Ovary (tissue), 7 donors: ENCODE measurements at regions not wholly inside any gene's neighbourhood (a gene's known extent, or its start where the extent isn't known, plus 50 kb on each side); places are given as distances from the start of the nearest gene placed in this dataset.

Experiments used
- DNase-seq, 5 donors: peaks; one replicate each; pipeline ENCODE4 v3.0.0-alpha.2; 2019 to 2020
- H3K27ac ChIP-seq, 2 donors: fragments of 200-600 bp; one replicate each; pipeline versions ENCODE4 v1.5.1 to v1.8.0; 2019 to 2022
- H3K27me3 ChIP-seq: fragments of 200-600 bp; one replicate; pipeline ENCODE4 v1.8.0; 2022
- H3K36me3 ChIP-seq: fragments of 200-600 bp; sonication (generic); one replicate; pipeline ENCODE4 v1.5.1; 2019
- H3K4me1 ChIP-seq: one replicate; pipeline ENCODE4 v1.8.1; 2013; ENCODE audit warnings: mild to moderate bottlenecking, moderate library complexity; ENCODE audit not compliant: insufficient read depth
- H3K4me3 ChIP-seq: fragments of 200-600 bp; sonication (generic); one replicate; pipeline ENCODE4 v1.5.1; 2017
- H3K9me3 ChIP-seq, 2 donors: fragments of 200-600 bp in 1 of 2; sonication (generic) in 1 of 2; one replicate each; pipeline versions ENCODE4 v1.5.1 to v1.8.1; 2013 to 2019; ENCODE audit warnings: mild to moderate bottlenecking in 1 of 2, moderate library complexity in 1 of 2
- CTCF ChIP-seq, 3 donors: fragments of 450-650 bp in 2 of 3; fragments of 200-600 bp in 1 of 3; IDR thresholded peaks; one replicate each; pipeline versions ENCODE4 v1.5.1 to v1.8.0; 2016 to 2022; ENCODE audit warnings: antibody characterized with exemption in 3 of 3, mild to moderate bottlenecking in 1 of 3
- EP300 ChIP-seq: sonication (generic); formaldehyde crosslinking; IDR thresholded peaks from one replicate; pipeline ENCODE4 v1.6.1; 2017; ENCODE audit warnings: antibody characterized with exemption
- POLR2A ChIP-seq: fragments of 450-650 bp; IDR thresholded peaks from one replicate; pipeline ENCODE4 v1.6.1; 2017; ENCODE audit warnings: antibody characterized with exemption, mild to moderate bottlenecking, moderate library complexity
- WGBS, 3 donors: extraction: QIAGEN DNeasy Blood & Tissue Kit in 1 of 3; methylation state at CpG; one replicate each; pipeline versions ENCODE4 v1.1.5 to v1.1.7; 2013 to 2017; 5-methylcytosine and 5-hydroxymethylcytosine counted together
- intact Hi-C, 4 donors: fragments of 100-400 bp; cut with DNase I; formaldehyde crosslinking; loops; one replicate each; pipeline versions ENCODE4 v1.11.0 to v1.15.1; 2022 to 2023
- donor health status: DM: no; HTN: no; CAD: no; lungs with moderate emphysema.
- donor health status: DM: no; HTN: no; CAD: no.
- donor health status: Bipolar disorder and iron deficiency.
- donor health status: DM: no; HTN: no; CAD: no.
- donor health status: DM: yes; HTN: yes; CAD: no.

GRCh38 chr6:102895683-102896082, 1502.2 kb downstream of the GRIK2 start:
- Histone ChIP-seq H3K27ac (no peak overlapping the region), H3K4me1 (no peaks in the 10 kb centered on the region), H3K9me3 (no peaks in the 10 kb centered on the region), H3K27me3 (no peaks in the 10 kb centered on the region), H3K4me3 (no peak overlapping the region), H3K36me3 (no peaks in the 10 kb centered on the region)
- TF ChIP-seq POLR2A (no peak), CTCF (IDR thresholded peaks at IDR 0.05) (no peak), EP300 (no peak)
- intact Hi-C loops, result no loop called here
- DNase-seq, result no peak
- WGBS, 3 donors, result 34 to 49% (median 37%) methylated on average over 4 of the region's 4 CpGs

GRCh38 chr6:102885165-102885564, 1491.7 kb downstream of the GRIK2 start:
- intact Hi-C loops, result no loop called here
- Histone ChIP-seq H3K4me3 (no peak overlapping the region), H3K36me3 (no peaks in the 10 kb centered on the region), H3K4me1 (no peaks in the 10 kb centered on the region), H3K27me3 (no peaks in the 10 kb centered on the region), H3K9me3 (no peaks in the 10 kb centered on the region), H3K27ac (no peak overlapping the region)
- TF ChIP-seq EP300 (no peak), POLR2A (no peak), CTCF (IDR thresholded peaks at IDR 0.05) (no peak)
- 60 to 78% (median 73%) methylated on average over 2 of the region's 2 CpGs for WGBS, 3 donors
- no peak for DNase-seq

GRCh38 chr6:102853249-102853955, 1459.9 kb downstream of the GRIK2 start:
- no peak for TF ChIP-seq EP300
- no peak for TF ChIP-seq CTCF (IDR thresholded peaks at IDR 0.05)
- TF ChIP-seq POLR2A, result no peak
- Histone ChIP-seq H3K4me1 (no peaks in the 10 kb centered on the region), H3K9me3 (no peaks in the 10 kb centered on the region), H3K27me3 (no peaks in the 10 kb centered on the region), H3K27ac (no peak overlapping the region), H3K36me3 (no peaks in the 10 kb centered on the region), H3K4me3 (no peak overlapping the region)
- 51 to 58% (median 55%) methylated on average over 2 of the region's 2 CpGs for WGBS, 3 donors
- intact Hi-C loops, result no loop called here
- no peak for DNase-seq

- WGBS, 3 donors, result 69 to 73% (median 72%) methylated on average over 1 of the region's 1 CpG
- no peak for DNase-seq
- no peak overlapping the region for H3K4me3 ChIP-seq
- no peak overlapping the region for H3K27ac ChIP-seq
- H3K27me3 ChIP-seq, result no peaks in the 10 kb centered on the region
- intact Hi-C loops, result no loop called here
- no peaks in the 10 kb centered on the region for H3K36me3 ChIP-seq
- no peaks in the 10 kb centered on the region for H3K9me3 ChIP-seq
- H3K4me1 ChIP-seq, result no peaks in the 10 kb centered on the region
- TF ChIP-seq POLR2A, result no peak
- no peak for TF ChIP-seq EP300
- no peak for TF ChIP-seq CTCF (IDR thresholded peaks at IDR 0.05)
Observed at GRCh38 chr6:102848796-102849195, 1455.3 kb downstream of the GRIK2 start.
